H1 (cell line): ENCODE measurements at regions not wholly inside any gene's neighbourhood (a gene's known extent, or its start where the extent isn't known, plus 50 kb on each side); places are given as distances from the start of the nearest gene placed in this dataset.
A peak's percentile ranks its signal among the peaks of the same experiment; 100 is the strongest.

Experiments
- CTCF ChIA-PET: fragments of 300-600 bp; sonication (Branson Sonifier 250); formaldehyde crosslinking; loops from one replicate; lab custom pipeline; 2021; ENCODE audit not compliant: partially characterized antibody; lab: Charles Lee
- POLR2A ChIA-PET: fragments of 300-600 bp; sonication (Branson Sonifier 250); formaldehyde crosslinking; loops from one replicate; lab custom pipeline; 2021; ENCODE audit warnings: inconsistent platforms; ENCODE audit not compliant: partially characterized antibody; lab: Charles Lee
- DNase-seq, 2 experiments: peaks; one replicate each; pipeline versions ENCODE4 v3.0.0 to v3.0.0-alpha.2; 2010 to 2022; ENCODE audit warnings: low spot score in 2 of 2, low read depth in 1 of 2, mixed read lengths in 1 of 2
- FAIRE-seq: peaks from 2 replicates; lab custom pipeline; 2011; peaks lifted over from hg19 to GRCh38; lab: Jason Lieb, UNC
- H2AFZ ChIP-seq: 2 replicates; pipeline ENCODE4 v1.8.1; 2012; ENCODE audit warnings: low read length, inconsistent platforms
- H2AK5ac ChIP-seq: 2 replicates; pipeline ENCODE4 v1.6.1; 2013; ENCODE audit warnings: low read depth, low read length
- H2BK120ac ChIP-seq: replicated peaks from 2 replicates; pipeline ENCODE3; 2013; ENCODE audit warnings: low read depth, low read length, inconsistent platforms
- H2BK12ac ChIP-seq: 2 replicates; pipeline ENCODE4 v1.6.1; 2013; ENCODE audit warnings: low read depth, low read length
- H2BK15ac ChIP-seq: 2 replicates; pipeline ENCODE4 v1.6.1; 2013; ENCODE audit warnings: low read length
- H2BK20ac ChIP-seq: 2 replicates; pipeline ENCODE4 v1.6.1; 2013; ENCODE audit warnings: low read length
- H2BK5ac ChIP-seq: 2 replicates; pipeline ENCODE4 v1.6.1; 2013; ENCODE audit warnings: low read depth, low read length
- H3K14ac ChIP-seq: 2 replicates; pipeline ENCODE4 v1.6.1; 2013; ENCODE audit warnings: inconsistent platforms; ENCODE audit not compliant: insufficient read length
- H3K18ac ChIP-seq: 2 replicates; pipeline ENCODE4 v1.6.1; 2013; ENCODE audit warnings: low read length; ENCODE audit errors: extremely low read depth
- H3K23ac ChIP-seq: 2 replicates; pipeline ENCODE4 v1.6.1; 2013; ENCODE audit warnings: inconsistent platforms; ENCODE audit not compliant: insufficient read length
- H3K23me2 ChIP-seq: 2 replicates; pipeline ENCODE4 v1.6.1; 2013; ENCODE audit warnings: low read depth, low read length
- H3K27ac ChIP-seq: 2 replicates; pipeline ENCODE4 v1.6.1; 2011; ENCODE audit warnings: low read depth, low read length, inconsistent platforms
- H3K27me3 ChIP-seq, 4 experiments: replicated peaks in 1 of 4; 1 replicate in 1 of 4; 2 replicates in 3 of 4; pipeline versions ENCODE4 v1.6.1 to v1.8.1; 2011 to 2013; ENCODE audit warnings: low read length in 3 of 4, mild to moderate bottlenecking in 3 of 4, inconsistent platforms in 2 of 4, mixed read lengths in 2 of 4, moderate library complexity in 1 of 4; ENCODE audit not compliant: control insufficient read depth in 3 of 4, insufficient read depth in 3 of 4; ENCODE audit errors: extremely low read depth in 1 of 4
- H3K36me3 ChIP-seq, 4 experiments: 2 replicates each; pipeline versions ENCODE4 v1.6.1 to v1.8.1; 2011 to 2013; ENCODE audit warnings: mild to moderate bottlenecking in 4 of 4, low read length in 3 of 4, moderate library complexity in 2 of 4, control low read depth in 1 of 4, inconsistent platforms in 1 of 4; ENCODE audit not compliant: insufficient read depth in 4 of 4, control insufficient read depth in 2 of 4
- H3K4ac ChIP-seq: replicated peaks from 2 replicates; pipeline ENCODE3; 2013; ENCODE audit warnings: low read length, low read depth, mixed read lengths, inconsistent platforms; ENCODE audit not compliant: insufficient read length
- H3K4me1 ChIP-seq, 4 experiments: replicated peaks in 1 of 4; 1 replicate in 1 of 4; 2 replicates in 3 of 4; pipeline versions ENCODE4 v1.6.1 to v1.8.1; 2011 to 2013; ENCODE audit warnings: low read length in 3 of 4, inconsistent platforms in 2 of 4, mixed read lengths in 1 of 4; ENCODE audit not compliant: insufficient read depth in 4 of 4, control insufficient read depth in 3 of 4
- H3K4me2 ChIP-seq, 2 experiments: 2 replicates each; pipeline versions ENCODE4 v1.6.1 to v1.8.1; 2011 to 2013; ENCODE audit warnings: low read depth in 2 of 2, low read length in 2 of 2, control low read depth in 1 of 2, inconsistent platforms in 1 of 2, mild to moderate bottlenecking in 1 of 2; ENCODE audit not compliant: insufficient read depth in 1 of 2
- H3K4me3 ChIP-seq, 4 experiments: fragments of 200-600, 300-600 bp in 1 of 4; sonication (generic), shearing (Covaris generic), sonication (Bioruptor Twin) in 1 of 4; 2 replicates each; pipeline versions ENCODE4 v1.5.1 to v1.8.1; 2011 to 2016; ENCODE audit warnings: low read length in 4 of 4, low read depth in 3 of 4, control low read depth in 2 of 4, inconsistent platforms in 2 of 4, mild to moderate bottlenecking in 2 of 4, mixed read lengths in 1 of 4, moderate library complexity in 1 of 4; ENCODE audit not compliant: insufficient read depth in 2 of 4; ENCODE audit errors: extremely low read depth in 1 of 4
- H3K56ac ChIP-seq: replicated peaks from 2 replicates; pipeline ENCODE3; 2013; ENCODE audit warnings: low read depth, mild to moderate bottlenecking, mixed read lengths, low read length, inconsistent platforms; ENCODE audit not compliant: insufficient read length
- H3K79me1 ChIP-seq: 2 replicates; pipeline ENCODE4 v1.6.1; 2013; ENCODE audit warnings: low read depth, low read length, control low read depth
- H3K79me2 ChIP-seq, 2 experiments: 2 replicates each; pipeline versions ENCODE4 v1.6.1 to v1.8.1; 2012 to 2013; ENCODE audit warnings: low read length in 2 of 2, mild to moderate bottlenecking in 2 of 2, inconsistent platforms in 1 of 2; ENCODE audit not compliant: insufficient read depth in 2 of 2, control insufficient read depth in 1 of 2
- H3K9ac ChIP-seq, 4 experiments: replicated peaks in 1 of 4; 1 replicate in 1 of 4; 2 replicates in 3 of 4; pipeline versions ENCODE4 v1.6.1 to v1.8.1; 2011 to 2013; ENCODE audit warnings: low read depth in 3 of 4, low read length in 3 of 4, control low read depth in 2 of 4, mild to moderate bottlenecking in 2 of 4, moderate library complexity in 2 of 4, inconsistent platforms in 1 of 4; ENCODE audit errors: extremely low read depth in 1 of 4
- H3K9me3 ChIP-seq, 2 experiments: 2 replicates each; pipeline versions ENCODE4 v1.6.1 to v1.8.1; 2012 to 2013; ENCODE audit warnings: mild to moderate bottlenecking in 2 of 2, moderate library complexity in 2 of 2, control low read depth in 1 of 2, inconsistent platforms in 1 of 2, low read depth in 1 of 2, low read length in 1 of 2, mixed read lengths in 1 of 2; ENCODE audit not compliant: insufficient read depth in 2 of 2
- H4K20me1 ChIP-seq, 2 experiments: replicated peaks in 1 of 2; 2 replicates each; pipeline versions ENCODE3 to v1.8.1; 2011 to 2013; ENCODE audit warnings: inconsistent platforms in 2 of 2, low read length in 2 of 2, mild to moderate bottlenecking in 1 of 2; ENCODE audit not compliant: insufficient read depth in 2 of 2, control insufficient read depth in 1 of 2
- H4K5ac ChIP-seq: 2 replicates; pipeline ENCODE4 v1.6.1; 2013; ENCODE audit warnings: low read length, low read depth, mixed read lengths, inconsistent platforms; ENCODE audit not compliant: insufficient read length
- H4K8ac ChIP-seq: 2 replicates; pipeline ENCODE4 v1.8.0; 2013; ENCODE audit warnings: mild to moderate bottlenecking, moderate library complexity, low read length, inconsistent platforms; ENCODE audit not compliant: insufficient read depth; ENCODE audit errors: extremely low read depth
- H4K91ac ChIP-seq: replicated peaks from 2 replicates; pipeline ENCODE3; 2013; ENCODE audit warnings: low read length, mixed read lengths, inconsistent platforms; ENCODE audit not compliant: insufficient read length
- BCL11A ChIP-seq, 2 experiments: IDR thresholded peaks; one replicate each; pipeline ENCODE4 v1.6.1; 2011; ENCODE audit warnings: low read depth in 2 of 2, low read length in 2 of 2, mild to moderate bottlenecking in 2 of 2
- CBX5 ChIP-seq: fragments of 300-800, 300-1000 bp; sonication (generic); IDR thresholded peaks from 2 replicates; pipeline ENCODE4 v1.7.1; 2016; ENCODE audit warnings: antibody characterized with exemption, low read length, low read depth
- CTBP2 ChIP-seq: IDR thresholded peaks from 2 replicates; pipeline ENCODE4 v1.7.0; 2011; ENCODE audit warnings: borderline replicate concordance, mild to moderate bottlenecking, moderate library complexity, mixed read lengths, low read length; ENCODE audit not compliant: insufficient read depth, insufficient read length
- SIN3A ChIP-seq, 2 experiments: IDR thresholded peaks in 1 of 2; conservative IDR thresholded peaks in 1 of 2; 2 replicates each; pipeline ENCODE4 v1.6.1; 2011 to 2012; ENCODE audit warnings: low read length in 2 of 2, improper control_type of control experiment in 1 of 2, low read depth in 1 of 2, mild to moderate bottlenecking in 1 of 2
- SP1 ChIP-seq: IDR thresholded peaks from 2 replicates; pipeline ENCODE4 v1.6.1; 2011; ENCODE audit warnings: low read depth, low read length
- WGBS, 2 experiments: shearing (Covaris generic) in 1 of 2; methylation state at CpG; one replicate each; pipeline versions ENCODE4 v1.1.6 to v1.1.7; 2013 to 2015; ENCODE audit warnings: low lambda C conversion rate in 2 of 2, mixed read lengths in 2 of 2, inconsistent platforms in 1 of 2, low coverage in 1 of 2, missing lambda C conversion rate in 1 of 2; ENCODE audit not compliant: insufficient replicate concordance in 2 of 2, insufficient coverage in 1 of 2, insufficient read length in 1 of 2; ENCODE audit errors: extremely low coverage in 1 of 2, missing lambda C conversion rate in 1 of 2; 5-methylcytosine and 5-hydroxymethylcytosine counted together
- TF ChIP-seq, protein P1 (sequence below): IDR thresholded peaks from 2 replicates; pipeline ENCODE4 v1.6.1; 2012; ENCODE audit warnings: inconsistent platforms
- TF ChIP-seq, protein P2 (sequence below): IDR thresholded peaks from 2 replicates; pipeline ENCODE4 v1.6.1; 2012; ENCODE audit warnings: low read length, inconsistent platforms

DNA sequence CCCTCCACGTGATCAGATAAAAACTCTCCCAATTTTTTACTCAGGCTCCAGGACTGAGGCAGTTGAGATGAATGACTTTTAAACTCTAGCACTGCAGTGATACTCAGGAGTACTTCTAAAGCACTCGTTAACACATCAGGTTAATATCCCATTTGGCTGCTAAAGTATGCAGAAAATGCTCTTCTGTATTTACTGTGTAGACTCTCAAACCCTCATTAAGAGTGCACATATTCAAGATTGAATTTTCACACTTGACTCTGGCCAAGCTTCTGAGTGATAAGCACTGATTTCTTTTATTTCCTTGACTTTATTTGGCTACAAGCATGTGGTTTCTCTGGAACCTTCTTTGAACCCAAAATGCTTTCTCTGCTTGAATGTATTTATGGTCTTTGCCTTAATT is 392.3 kb upstream of the NECTIN3 start:
- Histone ChIP-seq H3K4me2 (no peak overlapping the region), H3K79me1 (no peaks in the 10 kb centered on the region), H2BK15ac (no peak overlapping the region), H3K23me2 (no peaks in the 10 kb centered on the region), H3K27me3 (no peaks in the 10 kb centered on the region), H4K8ac (no peak overlapping the region), H4K20me1 (no peaks in the 10 kb centered on the region), H3K27ac (no peak overlapping the region), H3K9ac (no peak overlapping the region), H2BK5ac (no peak overlapping the region), H3K4me3 (no peak overlapping the region), H3K79me2 (no peaks in the 10 kb centered on the region), H3K4me1 (peaks cover 2 to 7% (median 4%) of the 10 kb centered on the region in 4 experiments; a peak in 4 of 7 replicates), H2BK120ac (peak overlapping the region; percentile 60), H2AK5ac (no peak overlapping the region), H2AFZ (no peak overlapping the region), H3K14ac (no peak overlapping the region), H3K36me3 (no peaks in the 10 kb centered on the region), H2BK12ac (no peak overlapping the region), H3K18ac (no peak overlapping the region), H3K9me3 (0 out of 4 replicates have a peak, but pooled peaks cover 0 to 2% of the 10 kb centered on the region in 2 experiments), H3K56ac (no peak overlapping the region), H3K4ac (no peak overlapping the region), H4K91ac (no peak overlapping the region), H3K23ac (no peak overlapping the region), H2BK20ac (peak overlapping the region; percentile 48; the same call in 1 of the 2 replicates), H4K5ac (no peak overlapping the region)
- DNase-seq, result no peak
- ChIA-PET CTCF (no interaction called here), POLR2A (no interaction called here)
- no peak for FAIRE-seq
- WGBS, 2 experiments, result 84% methylated on average over 2 of the region's 2 CpGs; no CpG with 5 or more reads in 1 of the 2 experiments
- TF ChIP-seq BCL11A (IDR thresholded peaks at IDR 0.05; ENCODE audit: low read depth in 2 of 2, low read length in 2 of 2) (no peak), SIN3A (conservative IDR thresholded peaks at IDR 0.05 in 1 of 2, IDR thresholded peaks at IDR 0.05 in 1 of 2; ENCODE audit: low read depth in 1 of 2, low read length in 2 of 2) (no peak), SP1 (no peak), CTBP2 (no peak), CBX5 (no peak)
- TF ChIP-seq, protein P1, sequence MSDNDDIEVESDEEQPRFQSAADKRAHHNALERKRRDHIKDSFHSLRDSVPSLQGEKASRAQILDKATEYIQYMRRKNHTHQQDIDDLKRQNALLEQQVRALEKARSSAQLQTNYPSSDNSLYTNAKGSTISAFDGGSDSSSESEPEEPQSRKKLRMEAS, result no peak
- TF ChIP-seq, protein P2, sequence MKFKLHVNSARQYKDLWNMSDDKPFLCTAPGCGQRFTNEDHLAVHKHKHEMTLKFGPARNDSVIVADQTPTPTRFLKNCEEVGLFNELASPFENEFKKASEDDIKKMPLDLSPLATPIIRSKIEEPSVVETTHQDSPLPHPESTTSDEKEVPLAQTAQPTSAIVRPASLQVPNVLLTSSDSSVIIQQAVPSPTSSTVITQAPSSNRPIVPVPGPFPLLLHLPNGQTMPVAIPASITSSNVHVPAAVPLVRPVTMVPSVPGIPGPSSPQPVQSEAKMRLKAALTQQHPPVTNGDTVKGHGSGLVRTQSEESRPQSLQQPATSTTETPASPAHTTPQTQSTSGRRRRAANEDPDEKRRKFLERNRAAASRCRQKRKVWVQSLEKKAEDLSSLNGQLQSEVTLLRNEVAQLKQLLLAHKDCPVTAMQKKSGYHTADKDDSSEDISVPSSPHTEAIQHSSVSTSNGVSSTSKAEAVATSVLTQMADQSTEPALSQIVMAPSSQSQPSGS, result no peak
